Dedifferentiated amniotic fluid mesenchymal stem cell (primary cell): ENCODE measurements at regions not wholly inside any gene's neighbourhood (a gene's known extent, or its start where the extent isn't known, plus 50 kb on each side); places are given as distances from the start of the nearest gene placed in this dataset.

ENCODE experiments used
- DNase-seq: peaks from one replicate; pipeline ENCODE4 v3.0.0-alpha.2; 2016; ENCODE audit errors: extremely low spot score

DNA sequence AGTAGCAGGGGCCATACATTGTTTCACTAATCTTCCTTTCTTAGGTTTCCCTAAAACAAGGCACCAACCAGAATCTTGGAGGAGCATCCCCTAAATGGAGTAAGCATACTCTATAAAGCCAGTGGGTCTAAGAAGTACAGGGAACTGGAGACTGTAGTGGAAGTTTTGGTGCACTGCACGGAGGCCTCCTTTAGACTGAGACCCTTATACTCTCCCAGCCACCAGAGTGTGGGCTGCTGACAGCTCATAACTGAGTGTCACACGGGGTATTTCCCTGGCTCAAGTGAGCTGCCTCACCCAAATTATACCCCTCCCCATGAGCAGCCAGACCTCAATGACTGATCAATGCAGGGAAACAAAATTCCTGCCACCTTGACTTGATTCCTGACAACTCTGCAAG lies 349.5 kb downstream of the NDFIP2 start:
- DNase-seq, result no peak

DNA sequence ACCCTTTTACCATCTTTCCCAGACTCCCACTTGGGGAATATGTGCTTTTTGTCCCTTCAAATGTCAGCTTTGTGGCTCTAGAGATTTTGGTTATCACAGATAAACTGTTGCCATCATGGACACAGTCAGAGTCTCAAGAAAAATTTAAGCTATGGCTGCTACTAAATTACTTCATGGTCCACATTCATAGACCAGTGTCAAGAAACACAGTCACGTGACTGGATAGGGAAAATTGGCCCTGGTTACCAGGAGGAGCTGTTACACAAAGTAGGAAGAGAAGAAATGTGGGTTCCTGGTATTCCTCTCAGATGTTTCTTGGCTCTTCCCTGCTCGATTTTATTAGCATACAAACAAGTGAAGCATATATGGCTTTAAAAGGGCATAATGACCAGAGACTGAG lies 348.9 kb downstream of the NDFIP2 start:
- DNase-seq, result no peak

DNA sequence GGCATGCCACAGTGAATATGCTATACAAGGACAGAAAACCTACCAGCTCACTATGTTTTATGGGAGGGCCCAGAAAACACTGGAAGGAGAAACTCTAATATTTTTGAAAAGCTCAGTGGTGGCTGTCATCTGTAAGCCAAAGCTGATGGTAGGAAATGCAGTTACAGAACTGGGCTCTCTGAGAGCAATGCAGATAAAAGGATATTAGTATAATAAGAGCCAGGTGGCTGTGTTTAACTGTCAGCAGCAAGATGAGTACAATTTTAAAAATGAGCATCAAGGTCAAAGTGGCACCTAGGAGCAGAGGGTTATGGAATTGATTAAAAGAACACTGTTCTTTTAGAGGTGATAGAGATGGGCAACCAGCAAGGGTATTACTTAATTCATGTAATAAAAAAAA lies 345.0 kb downstream of the NDFIP2 start:
- DNase-seq, result no peak

DNA sequence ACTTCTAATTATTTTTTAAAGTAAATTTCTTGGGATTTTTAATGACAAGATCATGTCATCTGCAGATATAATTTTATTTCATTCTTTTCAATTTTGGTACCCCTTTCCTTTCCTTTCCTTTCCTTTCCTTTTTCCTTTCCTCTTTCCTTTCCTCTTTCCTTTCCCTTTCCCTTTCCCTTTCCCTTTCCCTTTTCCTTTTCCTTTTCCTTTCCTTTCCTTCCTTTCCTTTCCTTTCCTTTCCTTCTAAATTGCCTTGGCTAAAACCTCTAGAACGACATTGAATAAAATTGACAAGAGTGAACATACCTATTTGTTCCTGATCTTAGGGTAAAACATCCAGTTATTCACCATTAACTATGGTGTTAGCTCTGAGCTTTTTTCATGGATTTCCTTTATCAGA lies 334.1 kb downstream of the NDFIP2 start:
- no peak for DNase-seq

DNA sequence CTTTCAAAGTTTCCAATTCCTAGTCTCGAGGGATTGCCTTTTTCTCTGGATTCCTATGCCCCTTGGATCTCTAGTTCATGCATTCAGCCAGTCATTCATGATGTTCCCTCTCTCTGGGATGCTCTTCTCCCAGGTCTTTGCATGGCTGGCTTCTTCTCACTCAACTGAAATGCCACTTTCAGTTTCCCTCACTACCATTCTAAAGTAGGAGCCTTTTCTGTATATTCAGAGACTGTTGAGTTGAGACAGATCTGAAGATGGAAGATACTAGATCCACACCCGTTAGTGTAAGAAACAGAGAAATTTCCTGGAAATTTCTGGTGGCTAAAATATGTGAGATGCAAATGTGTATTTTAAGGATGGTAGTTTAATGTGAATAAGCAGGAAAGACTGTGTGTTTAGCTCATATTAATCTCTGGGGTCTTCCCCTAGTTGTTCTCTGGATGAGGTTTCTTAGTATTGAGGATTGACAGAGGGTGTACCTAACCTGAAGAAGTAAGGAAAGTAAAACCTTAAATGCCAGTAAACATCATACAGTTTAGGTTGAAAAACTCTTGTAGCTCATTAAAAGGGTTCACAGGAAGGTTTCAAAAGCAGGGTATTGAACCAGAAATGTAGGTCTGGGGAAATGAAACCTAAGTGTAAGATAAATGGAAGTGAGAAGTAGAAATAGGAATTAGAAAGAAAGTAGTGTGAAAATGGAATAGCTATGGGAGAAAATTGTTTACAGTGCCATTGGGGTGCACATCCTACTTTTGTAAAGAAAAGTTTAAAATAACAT lies 331.3 kb downstream of the NDFIP2 start:
- DNase-seq, result no peak

DNA sequence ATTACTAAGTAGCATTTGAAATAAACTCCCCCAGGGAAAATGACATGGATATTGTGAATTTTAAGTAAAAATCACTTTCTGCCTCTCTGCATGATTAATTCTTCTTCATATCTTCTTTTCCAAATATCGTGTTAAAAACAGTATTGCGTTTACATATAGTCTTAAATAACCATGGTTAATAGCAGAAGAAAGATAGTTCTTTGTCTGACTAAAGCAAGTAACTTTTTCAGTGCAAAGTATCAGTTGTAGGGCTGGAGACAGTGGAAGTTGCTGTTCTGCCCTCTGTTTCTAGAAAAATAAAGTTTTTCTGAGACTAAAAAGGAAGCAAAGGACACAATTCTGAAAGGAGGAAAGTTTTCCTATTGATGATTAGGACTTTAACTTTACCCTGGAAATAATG lies 330.2 kb downstream of the NDFIP2 start:
- no peak for DNase-seq

DNA sequence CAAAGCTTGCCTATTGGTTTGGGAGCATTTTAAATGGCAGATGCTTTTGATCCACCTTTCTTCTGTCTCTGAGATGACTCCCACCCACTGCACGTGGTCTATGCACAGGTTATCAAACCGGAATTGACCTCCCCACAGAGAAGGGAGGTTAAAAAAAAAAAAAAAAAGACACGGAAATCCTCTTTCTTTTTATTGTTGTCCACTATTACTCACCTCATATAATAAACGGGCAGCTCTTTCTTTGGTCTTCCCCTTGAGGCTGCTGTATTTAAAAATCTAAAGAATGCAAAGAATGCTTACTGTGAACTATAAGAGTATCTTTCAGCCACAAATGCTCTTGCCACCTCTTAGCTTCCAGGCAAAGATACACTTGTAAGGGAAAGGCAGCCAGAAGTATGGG lies 329.7 kb downstream of the NDFIP2 start:
- peak; percentile 44 for DNase-seq

DNA sequence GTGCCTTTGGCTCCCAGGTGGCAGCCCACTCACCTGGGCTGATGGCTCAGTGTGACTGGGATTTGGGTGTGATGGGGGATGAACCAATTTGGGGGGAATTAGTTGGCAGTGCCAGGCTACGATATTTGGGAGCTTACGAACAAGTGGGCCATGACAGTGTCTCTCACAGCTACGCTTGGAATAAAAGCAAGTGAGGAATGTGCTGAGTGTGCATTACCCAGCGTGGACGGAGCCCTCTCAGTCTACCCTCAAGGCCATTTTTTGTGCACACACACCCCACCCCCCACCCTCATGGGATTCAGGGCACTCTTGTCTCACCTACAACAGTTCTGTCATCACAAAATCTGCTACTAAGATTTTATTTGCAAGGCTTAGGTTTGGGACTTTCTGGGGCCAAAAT lies 329.1 kb downstream of the NDFIP2 start:
- no peak for DNase-seq

DNA sequence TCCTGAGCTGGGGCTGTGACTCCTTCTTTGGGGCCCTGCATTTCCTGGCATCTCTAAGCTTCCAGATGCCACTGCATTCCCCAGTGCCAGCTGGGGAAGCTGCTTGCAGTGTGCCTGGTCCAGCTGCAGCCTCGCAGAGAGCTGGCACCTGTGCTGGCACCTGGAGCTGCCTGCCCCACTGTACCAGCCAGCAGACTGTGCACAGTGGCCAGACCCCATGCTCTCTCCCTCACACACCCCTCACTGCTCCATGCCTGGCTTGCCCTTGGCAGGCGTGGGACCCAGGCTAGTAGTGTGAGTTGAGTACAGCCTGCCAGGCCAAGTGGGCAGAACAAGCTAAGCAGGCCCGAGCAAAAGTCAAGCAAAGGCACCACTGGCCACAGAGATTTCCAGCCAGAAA lies 327.5 kb downstream of the NDFIP2 start:
- DNase-seq, result no peak

DNA sequence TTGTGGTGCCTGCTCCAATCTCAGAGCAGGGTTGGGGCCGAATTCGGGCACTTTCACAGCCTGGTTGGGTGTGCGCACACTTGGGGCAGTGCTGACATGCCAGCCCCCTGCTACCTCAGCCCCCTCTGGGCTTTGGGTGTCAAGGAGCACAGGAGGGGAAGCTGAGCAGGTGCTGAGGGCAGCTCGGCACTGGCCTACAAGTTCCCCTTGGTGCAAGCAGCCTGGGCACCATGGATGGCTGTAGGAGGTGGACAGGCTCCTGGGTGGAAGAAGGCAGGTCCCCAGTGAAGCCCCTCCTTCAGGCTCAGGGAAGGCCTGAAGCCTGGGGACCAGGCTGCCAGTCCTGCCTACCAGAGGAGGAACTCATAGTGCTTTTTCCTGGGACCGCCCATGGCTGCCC lies 326.6 kb downstream of the NDFIP2 start:
- no peak for DNase-seq

DNA sequence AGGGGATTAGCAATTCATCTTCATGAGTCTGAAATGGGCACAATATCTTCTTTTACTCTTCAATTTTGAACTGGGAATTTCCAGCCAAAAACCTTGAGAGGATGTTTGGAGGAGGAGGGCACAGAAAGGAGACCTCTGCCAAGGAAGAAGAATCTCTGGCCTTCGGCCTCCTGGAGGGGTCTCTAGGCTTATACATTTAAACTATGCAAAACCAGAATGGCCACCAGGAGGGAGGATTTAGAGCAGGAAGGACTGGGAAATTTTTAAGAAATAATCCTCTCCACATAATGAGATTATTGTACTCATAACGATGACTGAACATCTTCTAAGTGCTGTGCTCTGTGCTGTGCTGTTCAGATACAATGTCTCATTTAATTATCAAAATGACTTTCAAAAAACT lies 325.9 kb downstream of the NDFIP2 start:
- no peak for DNase-seq

DNA sequence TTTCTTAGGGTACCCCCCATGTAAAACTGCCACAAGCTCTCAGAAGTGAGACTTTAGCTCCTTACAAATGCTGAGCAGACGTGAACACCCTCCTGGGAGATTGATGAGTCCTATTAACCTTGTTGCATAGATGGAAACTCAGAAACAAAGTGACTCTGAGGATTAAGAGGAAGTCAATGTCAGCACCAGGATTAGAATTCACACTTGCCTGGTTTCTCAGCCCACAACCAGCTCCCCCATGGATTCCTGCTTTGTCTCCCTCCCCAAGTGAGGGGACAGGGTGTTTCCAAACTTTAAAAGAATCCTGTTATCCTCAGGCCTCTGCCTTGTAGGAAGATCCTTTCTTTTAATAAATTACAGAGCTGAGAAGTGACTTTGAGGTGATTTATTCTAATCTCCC lies 324.4 kb downstream of the NDFIP2 start:
- DNase-seq, result no peak

DNA sequence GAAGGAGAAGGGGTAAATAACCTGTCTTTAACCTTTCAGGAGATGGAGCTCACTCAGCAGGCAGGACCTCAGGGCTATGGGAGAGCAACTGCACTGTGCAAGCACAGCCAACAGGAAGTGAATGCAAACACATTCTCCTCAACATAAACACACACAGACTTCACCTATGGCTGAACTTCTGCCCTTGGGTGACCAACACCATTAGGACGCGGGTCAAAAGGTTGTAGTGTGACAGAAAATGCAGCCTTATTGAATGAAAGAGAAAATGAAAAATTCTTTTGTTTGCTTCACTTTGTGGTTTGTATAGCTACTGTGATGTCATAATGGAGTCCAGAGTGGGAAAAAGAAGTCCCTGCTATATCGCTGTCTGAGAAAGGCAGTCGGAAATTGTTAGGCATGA lies 323.0 kb downstream of the NDFIP2 start:
- no peak for DNase-seq

DNA sequence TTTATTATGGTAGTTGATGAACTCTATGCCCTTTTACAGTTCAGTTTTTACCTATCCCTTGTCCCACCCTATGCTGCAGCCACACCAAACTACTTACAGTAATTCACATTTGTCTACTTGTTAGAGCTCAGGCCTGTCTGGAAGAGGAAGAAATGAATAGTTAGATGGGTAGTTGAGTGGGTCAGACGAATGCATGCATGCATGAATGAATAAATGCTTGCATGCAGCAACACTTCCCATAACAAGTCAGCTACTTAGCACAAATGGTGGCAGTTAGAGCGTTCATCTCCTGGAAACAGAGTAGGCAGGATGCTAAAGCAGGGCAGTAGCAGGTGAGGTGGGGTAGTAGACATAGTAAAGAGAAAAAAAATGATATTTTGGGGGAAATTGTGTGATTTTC lies 322.3 kb downstream of the NDFIP2 start:
- DNase-seq, result no peak

DNA sequence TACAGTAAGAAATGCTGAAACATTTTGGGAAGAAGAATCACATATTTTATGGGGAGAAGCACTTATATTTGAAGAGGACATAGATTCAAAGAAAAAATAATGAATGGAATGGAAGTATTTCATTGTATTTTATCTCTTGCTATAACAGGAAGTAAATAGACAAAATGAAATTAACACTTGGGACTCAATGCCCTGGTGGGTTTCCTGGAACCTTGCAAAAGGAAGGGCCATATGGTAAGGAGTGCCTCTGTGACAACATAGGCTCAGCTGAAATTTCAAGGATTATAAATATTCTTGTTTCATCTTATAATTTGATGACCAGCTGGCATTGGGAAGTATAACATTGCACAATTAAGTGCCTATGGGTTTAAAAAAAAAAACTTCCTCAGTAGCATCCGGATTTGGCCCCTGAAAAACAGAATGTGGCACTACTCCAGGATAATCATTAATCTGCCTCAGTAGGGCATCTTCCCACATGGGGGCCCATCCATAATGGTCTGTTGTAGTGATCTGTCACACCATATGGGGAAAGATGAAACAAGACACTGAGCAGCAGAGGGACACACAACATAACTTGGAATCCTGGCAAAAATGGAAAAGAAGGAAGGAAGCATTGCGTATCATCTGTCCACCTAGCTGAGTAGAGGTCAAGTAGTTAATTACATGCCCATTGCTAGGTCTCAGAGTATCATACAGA lies 321.6 kb downstream of the NDFIP2 start:
- no peak for DNase-seq

DNA sequence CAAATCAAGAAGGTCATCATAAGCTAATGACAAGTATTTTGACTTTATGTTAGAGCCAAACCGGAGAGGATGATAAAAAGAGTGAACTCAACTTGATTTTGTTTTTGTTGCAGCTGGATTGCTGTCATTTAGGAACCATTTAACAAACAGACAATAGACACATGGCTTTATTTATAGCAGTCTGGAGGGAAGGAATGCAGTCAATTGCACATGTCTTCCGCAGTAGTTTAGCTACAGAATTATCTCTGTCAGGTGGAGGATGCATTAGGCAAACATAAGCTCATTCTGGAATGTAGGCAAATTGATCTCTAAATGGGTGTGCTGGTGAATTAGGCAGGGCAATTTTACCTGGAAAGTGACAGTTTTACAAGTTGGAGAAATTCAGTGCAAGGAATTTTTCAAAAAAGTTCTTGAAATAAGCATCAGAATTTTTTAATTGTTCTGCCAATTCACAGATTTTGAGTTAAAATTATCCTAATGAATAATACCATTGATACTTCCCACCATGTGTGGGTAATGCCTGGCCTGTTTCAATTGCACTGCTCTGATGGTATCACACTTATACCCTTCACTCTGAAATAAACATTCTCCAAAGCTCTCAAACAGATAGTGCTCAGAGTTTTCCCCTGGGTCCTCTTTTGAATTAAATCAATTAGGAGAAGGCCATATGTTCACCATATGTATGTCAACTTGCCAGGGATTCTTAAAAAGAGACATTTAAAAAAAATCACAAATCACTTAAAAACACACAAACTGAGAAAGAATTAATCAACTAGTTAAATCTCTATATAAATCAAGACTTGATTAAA lies 318.3 kb downstream of the NDFIP2 start:
- DNase-seq, result no peak

DNA sequence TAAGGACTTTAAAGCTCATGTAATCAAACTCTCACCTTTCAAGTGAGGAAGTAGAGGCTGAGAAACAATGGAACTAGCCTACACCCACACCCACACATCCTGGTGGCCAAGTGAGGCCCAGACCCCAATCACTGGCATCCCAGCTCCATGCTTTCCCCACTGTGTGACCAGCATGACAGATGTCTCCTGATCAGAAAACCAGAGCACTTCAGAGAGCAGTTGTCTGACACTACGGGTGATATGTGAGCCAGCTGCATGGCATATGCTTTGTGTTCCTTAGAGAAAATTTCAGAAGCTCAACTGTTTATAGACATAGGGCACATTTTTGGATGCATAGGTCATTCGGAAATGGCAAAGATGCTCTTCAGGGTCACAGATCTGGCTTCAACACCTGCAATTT lies 315.2 kb downstream of the NDFIP2 start:
- no peak for DNase-seq

DNA sequence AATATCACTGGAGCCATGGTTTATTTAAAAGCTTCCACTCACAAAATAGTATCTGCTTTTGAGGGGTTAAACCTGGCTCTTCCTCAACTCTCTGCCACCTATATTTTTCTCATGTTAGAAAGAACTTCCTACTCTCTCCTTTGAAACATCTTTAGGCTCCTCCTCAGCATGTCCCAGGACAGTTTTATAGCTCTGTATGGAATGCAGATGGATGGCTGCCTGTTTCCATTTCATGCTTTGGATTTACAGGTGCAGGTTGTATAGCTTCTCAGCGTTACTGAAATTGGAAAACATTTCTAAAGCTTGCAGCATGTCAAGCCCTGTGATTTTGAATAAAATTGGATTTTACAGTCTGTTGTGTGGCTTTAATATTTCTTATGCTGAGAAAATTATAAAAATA lies 314.0 kb downstream of the NDFIP2 start:
- DNase-seq, result no peak

DNA sequence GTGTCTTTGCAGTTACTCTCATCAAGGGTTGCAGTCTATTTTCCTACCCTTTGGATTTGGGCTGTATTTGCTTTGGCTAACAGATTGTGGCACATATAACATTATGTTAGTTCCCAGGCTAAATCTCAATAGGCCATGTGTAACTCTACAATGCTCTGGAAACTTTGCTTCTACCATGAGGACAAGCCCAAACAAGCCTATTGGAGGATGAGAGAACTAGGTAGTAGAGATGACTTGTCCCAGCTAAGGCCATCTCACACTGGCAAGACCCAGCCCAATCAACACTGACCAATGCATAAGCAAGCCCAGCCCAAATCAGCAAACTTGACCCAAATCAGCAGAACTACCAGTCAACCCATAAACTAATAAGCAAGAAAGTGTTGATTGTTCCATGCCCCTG lies 311.8 kb downstream of the NDFIP2 start:
- DNase-seq, result no peak

DNA sequence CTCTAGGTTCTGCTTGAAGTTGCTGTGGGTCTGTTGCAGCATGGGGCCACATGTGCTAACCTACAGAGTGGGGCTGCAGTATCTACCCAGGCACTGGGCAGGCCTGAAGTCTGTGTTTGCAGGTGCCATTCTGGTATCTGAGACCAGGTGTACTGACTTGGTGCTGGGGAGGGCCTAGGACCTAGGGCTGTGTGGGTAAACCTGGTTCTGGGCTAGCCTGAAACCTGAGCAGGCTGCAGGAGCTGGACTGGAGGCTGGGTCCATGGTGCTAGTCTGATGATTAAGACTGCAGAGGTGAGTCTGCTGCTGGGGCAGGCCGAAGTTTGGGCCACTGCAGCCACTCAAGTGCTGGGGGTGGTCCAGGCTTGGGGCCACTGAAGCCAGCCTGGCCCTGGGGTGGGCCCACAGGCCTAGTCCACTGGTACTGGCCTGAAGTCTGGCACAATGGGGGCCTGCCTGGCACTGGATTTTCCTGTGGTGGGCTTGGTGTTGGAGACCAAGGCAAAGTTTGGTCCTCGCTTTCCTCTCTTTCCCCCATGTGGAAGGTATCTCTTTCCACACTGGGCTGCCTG lies 310.6 kb downstream of the NDFIP2 start:
- no peak for DNase-seq

DNA sequence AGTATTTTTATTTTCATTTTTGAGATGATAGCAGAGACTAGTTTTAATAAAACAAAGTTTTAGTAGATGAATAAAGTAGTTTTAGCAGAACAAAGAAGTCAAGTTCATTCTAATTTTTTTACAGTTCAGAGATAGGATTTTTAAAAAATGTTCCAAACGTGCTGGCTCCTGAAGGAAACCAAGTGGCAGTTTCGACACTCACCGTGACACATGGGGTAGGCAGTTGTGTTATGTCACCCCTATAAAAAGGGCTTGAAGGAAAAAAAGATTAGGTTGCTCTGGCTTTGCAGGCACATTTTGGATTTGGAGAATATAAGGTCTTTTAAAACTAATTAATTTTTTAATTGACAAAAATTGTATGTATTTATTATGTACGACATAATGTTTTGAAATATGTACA lies 305.2 kb downstream of the NDFIP2 start:
- DNase-seq, result no peak

DNA sequence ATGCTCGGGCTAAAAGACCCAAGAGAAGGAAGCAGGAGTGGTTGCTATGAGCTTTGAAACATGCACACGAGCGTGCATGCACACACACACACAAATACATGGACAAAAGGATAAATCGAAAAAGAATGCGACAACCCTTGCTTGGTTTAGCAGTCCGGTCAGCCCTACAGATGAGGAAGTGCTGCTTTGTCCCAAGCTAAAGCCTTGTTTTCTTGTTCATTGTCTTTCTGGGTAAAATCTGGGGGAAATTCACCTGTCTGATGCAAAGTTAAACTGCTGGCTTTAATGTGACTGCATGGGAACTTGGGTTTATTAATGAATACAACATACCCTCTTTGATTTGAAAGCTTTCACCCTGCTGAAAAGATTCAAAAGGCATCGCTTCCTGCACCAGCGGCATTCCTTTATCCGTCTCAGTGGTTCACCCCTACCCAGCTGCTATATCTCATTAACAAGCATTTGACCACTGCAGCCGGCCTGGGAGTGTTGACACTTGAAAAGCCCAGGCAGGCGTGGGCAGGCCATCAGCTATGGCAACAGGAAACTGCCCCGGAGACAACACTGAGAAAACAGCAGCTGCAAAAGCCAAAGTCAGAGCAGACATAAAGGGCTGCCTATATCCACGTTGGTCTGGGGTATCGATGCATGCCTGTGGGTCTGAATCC lies 301.7 kb downstream of the NDFIP2 start:
- DNase-seq, result no peak
